ENCODE measurements at regions not wholly inside any gene's neighbourhood (a gene's known extent, or its start where the extent isn't known, plus 50 kb on each side); places are given as distances from the start of the nearest gene placed in this dataset.

DNA sequence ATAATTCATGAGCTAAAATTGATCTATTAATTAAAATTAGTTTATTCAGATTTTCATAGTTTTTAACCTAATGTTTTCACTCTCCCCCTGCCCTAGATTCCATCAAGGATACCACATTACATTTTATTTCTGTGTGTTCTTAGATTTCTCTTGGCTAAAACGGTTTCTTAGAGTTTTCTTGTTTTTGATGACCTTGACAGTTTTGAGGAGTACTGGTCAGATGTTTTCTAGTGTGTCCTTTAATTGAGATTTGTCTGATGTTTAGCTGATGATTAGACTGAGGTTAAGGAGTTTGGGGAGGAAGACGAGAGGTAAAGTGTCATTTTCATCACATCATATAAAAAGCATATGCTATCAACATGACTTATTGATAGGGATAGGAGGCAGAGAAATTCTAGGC lies 475.9 kb downstream of the SQOR start:
- POLR2A ChIA-PET, result no interaction called here
- WGBS (ENCODE audit: low lambda C conversion rate), result 0% methylated on average over 2 of the region's 2 CpGs
- Histone ChIP-seq H3K9ac (ENCODE audit: insufficient read depth, low read depth, low read length) (no peak overlapping the region), H4K20me1 (ENCODE audit: insufficient read depth, low read length) (no peaks in the 10 kb centered on the region), H3K9me3 (ENCODE audit: low read length) (peaks cover 25% of the 10 kb centered on the region), H3K4me2 (ENCODE audit: low read depth, low read length) (no peak overlapping the region), H3K27me3 (ENCODE audit: control insufficient read depth in 1 of 2, insufficient read depth in 2 of 2, low read length in 2 of 2) (no peaks in the 10 kb centered on the region), H3K4me1 (ENCODE audit: insufficient read depth, low read length) (no peaks in the 10 kb centered on the region), H3K27ac (ENCODE audit: extremely low read length, insufficient read depth, low read length) (no peak overlapping the region), H2AFZ (ENCODE audit: low read length) (no peak overlapping the region), H3K36me3 (replicated peaks in 1 of 2; ENCODE audit: control insufficient read depth in 1 of 2, insufficient read depth in 2 of 2, low read length in 2 of 2) (no peaks in the 10 kb centered on the region), H3K79me2 (ENCODE audit: insufficient read depth, low read length) (no peaks in the 10 kb centered on the region), H3K4me3 (replicated peaks in 1 of 3; ENCODE audit: insufficient read depth in 1 of 3, low read depth in 2 of 3, low read length in 3 of 3) (no peak overlapping the region)
- no TSS peak for BruUV-seq (replicated peaks)
- ATAC-seq, result no peak
- intact Hi-C loops (cut with micrococcal nuclease; ENCODE audit: unreplicated experiment), result no loop called here
- CTCF ChIA-PET (ENCODE audit: low intra/inter-chr PET ratio, low total read pairs), result no interaction called here
- no peak for FAIRE-seq
- DNase-seq (ENCODE audit: low spot score), result no peak
- in situ Hi-C loops (cut with HindIII; ENCODE audit: extremely low pct_ligation_motif_present, low pct_unique_long_range_greater_than_20kb), result no loop called here
- TF ChIP-seq ZNF781 (CRISPR knock-in tag; IDR thresholded peaks at IDR 0.05; ENCODE audit: borderline replicate concordance, not compliant biosample characterization) (no peak), MAFF (IDR thresholded peaks at IDR 0.05; ENCODE audit: low read depth, low read length) (peak; percentile 64; the same call in 1 of the 2 replicates), MAFK (conservative IDR thresholded peaks at IDR 0.05 in 1 of 2, IDR thresholded peaks at IDR 0.05 in 1 of 2; ENCODE audit: low read length in 2 of 2) (peak; percentile 69 to 83; a peak in 3 of 4 replicates)
- TF ChIP-seq, protein P1, sequence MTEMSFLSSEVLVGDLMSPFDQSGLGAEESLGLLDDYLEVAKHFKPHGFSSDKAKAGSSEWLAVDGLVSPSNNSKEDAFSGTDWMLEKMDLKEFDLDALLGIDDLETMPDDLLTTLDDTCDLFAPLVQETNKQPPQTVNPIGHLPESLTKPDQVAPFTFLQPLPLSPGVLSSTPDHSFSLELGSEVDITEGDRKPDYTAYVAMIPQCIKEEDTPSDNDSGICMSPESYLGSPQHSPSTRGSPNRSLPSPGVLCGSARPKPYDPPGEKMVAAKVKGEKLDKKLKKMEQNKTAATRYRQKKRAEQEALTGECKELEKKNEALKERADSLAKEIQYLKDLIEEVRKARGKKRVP (CRISPR knock-in tag; IDR thresholded peaks at IDR 0.05), result no peak

DNA sequence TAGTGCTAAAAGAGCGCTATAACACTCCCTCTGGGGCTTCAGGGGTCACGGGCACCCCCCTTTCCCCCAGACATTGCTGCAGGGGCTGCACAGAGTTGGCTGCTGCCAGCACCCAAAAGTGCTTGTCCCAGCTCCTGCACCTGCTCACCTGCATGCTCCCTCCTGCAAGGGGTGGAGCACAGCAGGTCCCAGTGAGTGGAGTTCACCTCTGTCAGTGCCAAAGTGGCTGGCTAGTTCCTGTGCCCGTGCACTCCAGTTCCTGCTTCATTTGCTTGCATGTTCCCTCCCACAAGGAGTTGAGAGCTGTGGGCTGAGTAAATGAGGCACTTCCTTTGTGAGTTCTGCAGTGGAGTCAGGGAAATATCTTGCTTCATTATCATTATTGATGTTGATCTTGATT lies 476.9 kb downstream of the SQOR start:
- in situ Hi-C loops (cut with HindIII; ENCODE audit: extremely low pct_ligation_motif_present, low pct_unique_long_range_greater_than_20kb) (no loop called here), intact Hi-C loops (cut with micrococcal nuclease; ENCODE audit: unreplicated experiment) (no loop called here)
- Histone ChIP-seq H4K20me1 (ENCODE audit: insufficient read depth, low read length) (no peaks in the 10 kb centered on the region), H3K4me3 (replicated peaks in 1 of 3; ENCODE audit: insufficient read depth in 1 of 3, low read depth in 2 of 3, low read length in 3 of 3) (no peak overlapping the region), H3K4me2 (ENCODE audit: low read depth, low read length) (no peak overlapping the region), H3K9ac (ENCODE audit: insufficient read depth, low read depth, low read length) (no peak overlapping the region), H3K36me3 (replicated peaks in 1 of 2; ENCODE audit: control insufficient read depth in 1 of 2, insufficient read depth in 2 of 2, low read length in 2 of 2) (no peaks in the 10 kb centered on the region), H3K9me3 (ENCODE audit: low read length) (peaks cover 28% of the 10 kb centered on the region), H2AFZ (ENCODE audit: low read length) (no peak overlapping the region), H3K27me3 (ENCODE audit: control insufficient read depth in 1 of 2, insufficient read depth in 2 of 2, low read length in 2 of 2) (no peaks in the 10 kb centered on the region), H3K27ac (ENCODE audit: extremely low read length, insufficient read depth, low read length) (no peak overlapping the region), H3K79me2 (ENCODE audit: insufficient read depth, low read length) (no peaks in the 10 kb centered on the region), H3K4me1 (ENCODE audit: insufficient read depth, low read length) (no peaks in the 10 kb centered on the region)
- no peak for DNase-seq (ENCODE audit: low spot score)
- CTCF ChIA-PET (ENCODE audit: low intra/inter-chr PET ratio, low total read pairs), result no interaction called here
- WGBS (ENCODE audit: low lambda C conversion rate), result no CpG with 5 or more reads among the region's 3 CpGs
- FAIRE-seq, result no peak
- POLR2A ChIA-PET, result no interaction called here
- BruUV-seq (replicated peaks), result no TSS peak
- no peak for ATAC-seq
- TF ChIP-seq ZNF124 (CRISPR knock-in tag; IDR thresholded peaks at IDR 0.05) (no peak), ZBTB1 (CRISPR knock-in tag; IDR thresholded peaks at IDR 0.05; ENCODE audit: borderline replicate concordance) (no peak), ZNF563 (CRISPR knock-in tag; IDR thresholded peaks at IDR 0.05) (no peak), RFX5 (IDR thresholded peaks at IDR 0.05; ENCODE audit: low read depth, low read length) (no peak), CAMTA2 (CRISPR knock-in tag; IDR thresholded peaks at IDR 0.05; ENCODE audit: borderline replicate concordance) (no peak), RAD21 (CRISPR knock-in tag; IDR thresholded peaks at IDR 0.05) (no peak), SMARCC2 (IDR thresholded peaks at IDR 0.05) (no peak), ZNF773 (CRISPR knock-in tag; IDR thresholded peaks at IDR 0.05; ENCODE audit: borderline replicate concordance) (no peak)
